ENCODE measurements at regions not wholly inside any gene's neighbourhood (a gene's known extent, or its start where the extent isn't known, plus 50 kb on each side); places are given as distances from the start of the nearest gene placed in this dataset.

DNA sequence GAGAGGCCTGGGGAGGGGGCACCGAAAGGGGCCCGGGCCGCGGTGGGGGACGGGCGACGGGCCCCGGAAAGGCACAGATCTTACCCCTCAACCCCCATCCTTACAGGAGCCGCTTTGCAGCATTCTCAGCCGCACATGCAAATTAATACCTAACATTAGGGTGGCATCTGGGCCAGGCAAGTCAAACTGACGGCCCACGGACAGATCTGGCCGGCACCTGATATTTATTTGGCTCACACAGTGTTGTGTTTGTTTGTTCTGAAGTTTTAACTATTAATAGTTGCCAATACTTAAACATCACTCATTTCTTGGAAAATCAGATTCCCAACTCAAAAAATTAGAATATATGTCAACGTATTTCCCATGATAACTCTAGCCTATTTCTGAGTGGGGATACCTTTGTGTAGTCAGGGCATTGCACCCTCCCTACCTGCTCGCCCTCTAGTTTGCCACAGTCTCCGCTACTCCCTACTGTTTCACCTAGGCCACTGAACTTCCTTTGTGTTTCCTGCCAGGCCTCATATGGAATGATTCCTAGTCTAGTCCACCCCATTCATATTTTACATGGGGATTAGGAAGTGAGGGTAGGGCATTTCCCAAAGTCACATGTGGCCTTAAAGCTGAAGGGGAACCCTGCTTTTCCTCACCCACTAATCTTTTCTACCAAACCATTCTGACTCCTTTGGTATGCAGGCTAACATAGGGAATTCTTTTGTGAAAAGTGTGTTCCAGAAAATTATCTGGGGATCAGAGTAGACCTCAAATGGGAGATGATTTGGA is 71.9 kb upstream of the LARP1 start:
- DNase-seq (ENCODE audit: low spot score) = no peak
- no peaks in the 10 kb centered on the region for H4K20me1 ChIP-seq (replicated peaks; ENCODE audit: insufficient read depth)
- H3K9me2 ChIP-seq (ENCODE audit: insufficient read depth) = no peaks in the 10 kb centered on the region
- peaks cover 13% of the 10 kb centered on the region for H3K4me1 Mint-ChIP-seq
- peaks cover 31% of the 10 kb centered on the region for H3K36me3 Mint-ChIP-seq (ENCODE audit: low read depth)
- peaks cover 27% of the 10 kb centered on the region for H3K27me3 Mint-ChIP-seq (ENCODE audit: insufficient read depth, low read depth, poor library complexity)
- H3K9me3 Mint-ChIP-seq = peaks cover 14% of the 10 kb centered on the region
- H3K36me3 ChIP-seq (ENCODE audit: insufficient read depth) = no peaks in the 10 kb centered on the region
- H3F3A ChIP-seq (replicated peaks; ENCODE audit: low read depth) = peaks cover 5% of the 10 kb centered on the region; the same call in 1 of the 2 replicates
- H3K27ac ChIP-seq (ENCODE audit: low read depth) = peak overlapping the region; percentile 93
- peak overlapping the region; percentile 64 for H3K4me3 ChIP-seq
- H2AFZ ChIP-seq = no peak overlapping the region
- peaks cover 52% of the 10 kb centered on the region for H3K79me2 ChIP-seq (replicated peaks; ENCODE audit: insufficient read depth)
- H3K27me3 ChIP-seq (ENCODE audit: insufficient read depth) = no peaks in the 10 kb centered on the region
- ATAC-seq = peak; percentile 38; the same call in 2 of the 3 replicates
- TF ChIP-seq CREB1 (CRISPR knock-in tag; IDR thresholded peaks at IDR 0.05; ENCODE audit: low read depth) (no peak), EZH2phosphoT487 (IDR thresholded peaks at IDR 0.05; ENCODE audit: unreplicated experiment) (no peak), EZH2 (IDR thresholded peaks at IDR 0.05; ENCODE audit: low read depth, unreplicated experiment) (no peak), ZNF114 (CRISPR knock-in tag; IDR thresholded peaks at IDR 0.05) (no peak), STAT1 (IDR thresholded peaks at IDR 0.05; ENCODE audit: unreplicated experiment) (no peak), NANOG (IDR thresholded peaks at IDR 0.05; ENCODE audit: borderline replicate concordance) (no peak), ZNF331 (CRISPR knock-in tag; IDR thresholded peaks at IDR 0.05; ENCODE audit: low read depth) (no peak), POLR2AphosphoS5 (IDR thresholded peaks at IDR 0.05; ENCODE audit: low read depth) (no peak), JUNB (IDR thresholded peaks at IDR 0.05; ENCODE audit: unreplicated experiment) (no peak)
- TF ChIP-seq, protein P1, sequence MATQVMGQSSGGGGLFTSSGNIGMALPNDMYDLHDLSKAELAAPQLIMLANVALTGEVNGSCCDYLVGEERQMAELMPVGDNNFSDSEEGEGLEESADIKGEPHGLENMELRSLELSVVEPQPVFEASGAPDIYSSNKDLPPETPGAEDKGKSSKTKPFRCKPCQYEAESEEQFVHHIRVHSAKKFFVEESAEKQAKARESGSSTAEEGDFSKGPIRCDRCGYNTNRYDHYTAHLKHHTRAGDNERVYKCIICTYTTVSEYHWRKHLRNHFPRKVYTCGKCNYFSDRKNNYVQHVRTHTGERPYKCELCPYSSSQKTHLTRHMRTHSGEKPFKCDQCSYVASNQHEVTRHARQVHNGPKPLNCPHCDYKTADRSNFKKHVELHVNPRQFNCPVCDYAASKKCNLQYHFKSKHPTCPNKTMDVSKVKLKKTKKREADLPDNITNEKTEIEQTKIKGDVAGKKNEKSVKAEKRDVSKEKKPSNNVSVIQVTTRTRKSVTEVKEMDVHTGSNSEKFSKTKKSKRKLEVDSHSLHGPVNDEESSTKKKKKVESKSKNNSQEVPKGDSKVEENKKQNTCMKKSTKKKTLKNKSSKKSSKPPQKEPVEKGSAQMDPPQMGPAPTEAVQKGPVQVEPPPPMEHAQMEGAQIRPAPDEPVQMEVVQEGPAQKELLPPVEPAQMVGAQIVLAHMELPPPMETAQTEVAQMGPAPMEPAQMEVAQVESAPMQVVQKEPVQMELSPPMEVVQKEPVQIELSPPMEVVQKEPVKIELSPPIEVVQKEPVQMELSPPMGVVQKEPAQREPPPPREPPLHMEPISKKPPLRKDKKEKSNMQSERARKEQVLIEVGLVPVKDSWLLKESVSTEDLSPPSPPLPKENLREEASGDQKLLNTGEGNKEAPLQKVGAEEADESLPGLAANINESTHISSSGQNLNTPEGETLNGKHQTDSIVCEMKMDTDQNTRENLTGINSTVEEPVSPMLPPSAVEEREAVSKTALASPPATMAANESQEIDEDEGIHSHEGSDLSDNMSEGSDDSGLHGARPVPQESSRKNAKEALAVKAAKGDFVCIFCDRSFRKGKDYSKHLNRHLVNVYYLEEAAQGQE (IDR thresholded peaks at IDR 0.05; ENCODE audit: unreplicated experiment) = no peak
- TF ChIP-seq, protein P2, sequence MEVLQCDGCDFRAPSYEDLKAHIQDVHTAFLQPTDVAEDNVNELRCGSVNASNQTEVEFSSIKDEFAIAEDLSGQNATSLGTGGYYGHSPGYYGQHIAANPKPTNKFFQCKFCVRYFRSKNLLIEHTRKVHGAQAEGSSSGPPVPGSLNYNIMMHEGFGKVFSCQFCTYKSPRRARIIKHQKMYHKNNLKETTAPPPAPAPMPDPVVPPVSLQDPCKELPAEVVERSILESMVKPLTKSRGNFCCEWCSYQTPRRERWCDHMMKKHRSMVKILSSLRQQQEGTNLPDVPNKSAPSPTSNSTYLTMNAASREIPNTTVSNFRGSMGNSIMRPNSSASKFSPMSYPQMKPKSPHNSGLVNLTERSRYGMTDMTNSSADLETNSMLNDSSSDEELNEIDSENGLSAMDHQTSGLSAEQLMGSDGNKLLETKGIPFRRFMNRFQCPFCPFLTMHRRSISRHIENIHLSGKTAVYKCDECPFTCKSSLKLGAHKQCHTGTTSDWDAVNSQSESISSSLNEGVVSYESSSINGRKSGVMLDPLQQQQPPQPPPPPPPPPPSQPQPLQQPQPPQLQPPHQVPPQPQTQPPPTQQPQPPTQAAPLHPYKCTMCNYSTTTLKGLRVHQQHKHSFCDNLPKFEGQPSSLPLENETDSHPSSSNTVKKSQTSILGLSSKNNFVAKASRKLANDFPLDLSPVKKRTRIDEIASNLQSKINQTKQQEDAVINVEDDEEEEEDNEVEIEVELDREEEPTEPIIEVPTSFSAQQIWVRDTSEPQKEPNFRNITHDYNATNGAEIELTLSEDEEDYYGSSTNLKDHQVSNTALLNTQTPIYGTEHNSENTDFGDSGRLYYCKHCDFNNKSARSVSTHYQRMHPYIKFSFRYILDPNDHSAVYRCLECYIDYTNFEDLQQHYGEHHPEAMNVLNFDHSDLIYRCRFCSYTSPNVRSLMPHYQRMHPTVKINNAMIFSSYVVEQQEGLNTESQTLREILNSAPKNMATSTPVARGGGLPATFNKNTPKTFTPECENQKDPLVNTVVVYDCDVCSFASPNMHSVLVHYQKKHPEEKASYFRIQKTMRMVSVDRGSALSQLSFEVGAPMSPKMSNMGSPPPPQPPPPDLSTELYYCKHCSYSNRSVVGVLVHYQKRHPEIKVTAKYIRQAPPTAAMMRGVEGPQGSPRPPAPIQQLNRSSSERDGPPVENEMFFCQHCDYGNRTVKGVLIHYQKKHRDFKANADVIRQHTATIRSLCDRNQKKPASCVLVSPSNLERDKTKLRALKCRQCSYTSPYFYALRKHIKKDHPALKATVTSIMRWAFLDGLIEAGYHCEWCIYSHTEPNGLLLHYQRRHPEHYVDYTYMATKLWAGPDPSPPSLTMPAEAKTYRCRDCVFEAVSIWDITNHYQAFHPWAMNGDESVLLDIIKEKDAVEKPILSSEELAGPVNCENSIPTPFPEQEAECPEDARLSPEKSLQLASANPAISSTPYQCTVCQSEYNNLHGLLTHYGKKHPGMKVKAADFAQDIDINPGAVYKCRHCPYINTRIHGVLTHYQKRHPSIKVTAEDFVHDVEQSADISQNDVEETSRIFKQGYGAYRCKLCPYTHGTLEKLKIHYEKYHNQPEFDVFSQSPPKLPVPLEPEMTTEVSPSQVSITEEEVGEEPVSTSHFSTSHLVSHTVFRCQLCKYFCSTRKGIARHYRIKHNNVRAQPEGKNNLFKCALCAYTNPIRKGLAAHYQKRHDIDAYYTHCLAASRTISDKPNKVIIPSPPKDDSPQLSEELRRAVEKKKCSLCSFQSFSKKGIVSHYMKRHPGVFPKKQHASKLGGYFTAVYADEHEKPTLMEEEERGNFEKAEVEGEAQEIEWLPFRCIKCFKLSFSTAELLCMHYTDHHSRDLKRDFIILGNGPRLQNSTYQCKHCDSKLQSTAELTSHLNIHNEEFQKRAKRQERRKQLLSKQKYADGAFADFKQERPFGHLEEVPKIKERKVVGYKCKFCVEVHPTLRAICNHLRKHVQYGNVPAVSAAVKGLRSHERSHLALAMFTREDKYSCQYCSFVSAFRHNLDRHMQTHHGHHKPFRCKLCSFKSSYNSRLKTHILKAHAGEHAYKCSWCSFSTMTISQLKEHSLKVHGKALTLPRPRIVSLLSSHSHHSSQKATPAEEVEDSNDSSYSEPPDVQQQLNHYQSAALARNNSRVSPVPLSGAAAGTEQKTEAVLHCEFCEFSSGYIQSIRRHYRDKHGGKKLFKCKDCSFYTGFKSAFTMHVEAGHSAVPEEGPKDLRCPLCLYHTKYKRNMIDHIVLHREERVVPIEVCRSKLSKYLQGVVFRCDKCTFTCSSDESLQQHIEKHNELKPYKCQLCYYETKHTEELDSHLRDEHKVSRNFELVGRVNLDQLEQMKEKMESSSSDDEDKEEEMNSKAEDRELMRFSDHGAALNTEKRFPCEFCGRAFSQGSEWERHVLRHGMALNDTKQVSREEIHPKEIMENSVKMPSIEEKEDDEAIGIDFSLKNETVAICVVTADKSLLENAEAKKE (CRISPR knock-in tag; IDR thresholded peaks at IDR 0.05) = no peak
- TF ChIP-seq, protein P3, sequence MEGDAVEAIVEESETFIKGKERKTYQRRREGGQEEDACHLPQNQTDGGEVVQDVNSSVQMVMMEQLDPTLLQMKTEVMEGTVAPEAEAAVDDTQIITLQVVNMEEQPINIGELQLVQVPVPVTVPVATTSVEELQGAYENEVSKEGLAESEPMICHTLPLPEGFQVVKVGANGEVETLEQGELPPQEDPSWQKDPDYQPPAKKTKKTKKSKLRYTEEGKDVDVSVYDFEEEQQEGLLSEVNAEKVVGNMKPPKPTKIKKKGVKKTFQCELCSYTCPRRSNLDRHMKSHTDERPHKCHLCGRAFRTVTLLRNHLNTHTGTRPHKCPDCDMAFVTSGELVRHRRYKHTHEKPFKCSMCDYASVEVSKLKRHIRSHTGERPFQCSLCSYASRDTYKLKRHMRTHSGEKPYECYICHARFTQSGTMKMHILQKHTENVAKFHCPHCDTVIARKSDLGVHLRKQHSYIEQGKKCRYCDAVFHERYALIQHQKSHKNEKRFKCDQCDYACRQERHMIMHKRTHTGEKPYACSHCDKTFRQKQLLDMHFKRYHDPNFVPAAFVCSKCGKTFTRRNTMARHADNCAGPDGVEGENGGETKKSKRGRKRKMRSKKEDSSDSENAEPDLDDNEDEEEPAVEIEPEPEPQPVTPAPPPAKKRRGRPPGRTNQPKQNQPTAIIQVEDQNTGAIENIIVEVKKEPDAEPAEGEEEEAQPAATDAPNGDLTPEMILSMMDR (conservative IDR thresholded peaks at IDR 0.05; ENCODE audit: low read depth in 2 of 2) = no peak
- TF ChIP-seq, protein P4, sequence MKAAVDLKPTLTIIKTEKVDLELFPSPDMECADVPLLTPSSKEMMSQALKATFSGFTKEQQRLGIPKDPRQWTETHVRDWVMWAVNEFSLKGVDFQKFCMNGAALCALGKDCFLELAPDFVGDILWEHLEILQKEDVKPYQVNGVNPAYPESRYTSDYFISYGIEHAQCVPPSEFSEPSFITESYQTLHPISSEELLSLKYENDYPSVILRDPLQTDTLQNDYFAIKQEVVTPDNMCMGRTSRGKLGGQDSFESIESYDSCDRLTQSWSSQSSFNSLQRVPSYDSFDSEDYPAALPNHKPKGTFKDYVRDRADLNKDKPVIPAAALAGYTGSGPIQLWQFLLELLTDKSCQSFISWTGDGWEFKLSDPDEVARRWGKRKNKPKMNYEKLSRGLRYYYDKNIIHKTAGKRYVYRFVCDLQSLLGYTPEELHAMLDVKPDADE (IDR thresholded peaks at IDR 0.05) = no peak
- H3K4me1 ChIP-seq (ENCODE audit: insufficient read depth) = peaks cover 14% of the 10 kb centered on the region
- H3K4me2 ChIP-seq = peak overlapping the region; percentile 81
- H3K27ac Mint-ChIP-seq = peak overlapping the region; percentile 70
- peak overlapping the region; percentile 66 for H3K4me3 Mint-ChIP-seq
